ENCODE measurements at regions not wholly inside any gene's neighbourhood (a gene's known extent, or its start where the extent isn't known, plus 50 kb on each side); places are given as distances from the start of the nearest gene placed in this dataset.

DNA sequence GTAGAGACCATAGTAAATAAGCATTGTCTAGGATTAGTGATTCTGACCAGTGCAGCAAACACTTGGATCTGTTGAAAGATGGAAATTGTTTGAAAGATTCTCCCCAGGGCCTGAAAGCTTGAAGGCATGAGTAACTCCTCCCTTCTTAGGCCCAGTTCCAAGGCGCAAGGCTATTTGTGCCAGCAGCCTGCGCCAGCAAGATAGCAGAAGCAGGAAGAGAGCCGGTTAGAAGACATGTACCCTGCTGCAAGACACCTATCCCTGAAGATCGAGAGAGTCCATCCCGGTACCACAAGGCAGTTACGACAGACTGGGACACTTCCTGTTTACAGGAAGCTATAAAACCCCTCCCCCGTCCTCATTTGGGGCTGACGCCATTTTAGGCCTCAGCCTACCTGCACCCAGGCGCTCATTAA lies 72.4 kb upstream of the JADE1 start:
- TF ChIP-seq, protein P1, sequence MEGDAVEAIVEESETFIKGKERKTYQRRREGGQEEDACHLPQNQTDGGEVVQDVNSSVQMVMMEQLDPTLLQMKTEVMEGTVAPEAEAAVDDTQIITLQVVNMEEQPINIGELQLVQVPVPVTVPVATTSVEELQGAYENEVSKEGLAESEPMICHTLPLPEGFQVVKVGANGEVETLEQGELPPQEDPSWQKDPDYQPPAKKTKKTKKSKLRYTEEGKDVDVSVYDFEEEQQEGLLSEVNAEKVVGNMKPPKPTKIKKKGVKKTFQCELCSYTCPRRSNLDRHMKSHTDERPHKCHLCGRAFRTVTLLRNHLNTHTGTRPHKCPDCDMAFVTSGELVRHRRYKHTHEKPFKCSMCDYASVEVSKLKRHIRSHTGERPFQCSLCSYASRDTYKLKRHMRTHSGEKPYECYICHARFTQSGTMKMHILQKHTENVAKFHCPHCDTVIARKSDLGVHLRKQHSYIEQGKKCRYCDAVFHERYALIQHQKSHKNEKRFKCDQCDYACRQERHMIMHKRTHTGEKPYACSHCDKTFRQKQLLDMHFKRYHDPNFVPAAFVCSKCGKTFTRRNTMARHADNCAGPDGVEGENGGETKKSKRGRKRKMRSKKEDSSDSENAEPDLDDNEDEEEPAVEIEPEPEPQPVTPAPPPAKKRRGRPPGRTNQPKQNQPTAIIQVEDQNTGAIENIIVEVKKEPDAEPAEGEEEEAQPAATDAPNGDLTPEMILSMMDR (IDR thresholded peaks at IDR 0.05 in 8 of 11, conservative IDR thresholded peaks at IDR 0.05 in 3 of 11), result no peak
- no peak for TF ChIP-seq POLR2A (IDR thresholded peaks at IDR 0.05)
